PC-9 (cell line): ENCODE measurements at regions not wholly inside any gene's neighbourhood (a gene's known extent, or its start where the extent isn't known, plus 50 kb on each side); places are given as distances from the start of the nearest gene placed in this dataset.

Experiments
- EZH2 ChIP-seq: fragments of 200-600 bp; sonication (generic); IDR thresholded peaks from 2 replicates; pipeline ENCODE4 v1.8.0; 2017; ENCODE audit warnings: antibody characterized with exemption, low read depth
- TF ChIP-seq, protein P1 (sequence below): fragments of 200-600 bp; sonication (generic); conservative IDR thresholded peaks from 2 replicates; pipeline ENCODE4 v1.6.1; 2017; ENCODE audit warnings: mixed run types, antibody characterized with exemption, mild to moderate bottlenecking, moderate library complexity

DNA sequence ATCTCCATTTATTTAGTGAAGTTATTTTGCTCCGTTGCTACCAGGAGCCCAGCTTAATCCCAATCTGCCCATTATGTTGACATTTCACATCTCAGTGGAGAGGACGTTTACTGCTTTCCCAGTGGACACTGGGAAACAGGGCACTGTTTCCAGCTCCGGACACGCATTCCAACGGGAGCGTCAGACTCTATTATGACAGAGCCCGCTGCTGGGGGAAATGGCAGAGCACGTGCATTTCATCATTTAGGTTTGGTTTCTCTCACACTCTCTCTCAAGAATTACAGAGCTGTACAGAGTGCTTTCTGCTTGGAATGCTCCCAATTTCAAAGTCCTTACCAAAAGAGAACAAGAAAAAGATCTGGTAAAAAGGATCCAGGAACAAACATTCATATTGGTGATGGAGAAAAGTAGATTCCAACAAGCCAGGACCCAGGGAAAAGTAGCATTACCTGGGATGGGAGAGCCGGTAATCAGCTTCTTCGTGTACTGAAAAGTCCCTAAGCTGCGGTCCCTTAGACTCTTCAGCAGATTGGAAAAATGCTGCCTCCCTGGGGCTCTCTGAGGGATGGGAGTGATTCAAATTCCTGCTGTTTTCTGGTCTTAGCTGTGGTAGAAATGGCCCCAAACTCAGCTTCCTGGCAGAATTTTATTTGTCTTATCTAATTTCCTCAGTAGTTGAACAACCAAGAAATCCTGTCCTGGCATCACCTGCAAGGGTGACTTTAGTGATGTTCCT is 136.0 kb upstream of the THBS1 start:
- TF ChIP-seq, protein P1, sequence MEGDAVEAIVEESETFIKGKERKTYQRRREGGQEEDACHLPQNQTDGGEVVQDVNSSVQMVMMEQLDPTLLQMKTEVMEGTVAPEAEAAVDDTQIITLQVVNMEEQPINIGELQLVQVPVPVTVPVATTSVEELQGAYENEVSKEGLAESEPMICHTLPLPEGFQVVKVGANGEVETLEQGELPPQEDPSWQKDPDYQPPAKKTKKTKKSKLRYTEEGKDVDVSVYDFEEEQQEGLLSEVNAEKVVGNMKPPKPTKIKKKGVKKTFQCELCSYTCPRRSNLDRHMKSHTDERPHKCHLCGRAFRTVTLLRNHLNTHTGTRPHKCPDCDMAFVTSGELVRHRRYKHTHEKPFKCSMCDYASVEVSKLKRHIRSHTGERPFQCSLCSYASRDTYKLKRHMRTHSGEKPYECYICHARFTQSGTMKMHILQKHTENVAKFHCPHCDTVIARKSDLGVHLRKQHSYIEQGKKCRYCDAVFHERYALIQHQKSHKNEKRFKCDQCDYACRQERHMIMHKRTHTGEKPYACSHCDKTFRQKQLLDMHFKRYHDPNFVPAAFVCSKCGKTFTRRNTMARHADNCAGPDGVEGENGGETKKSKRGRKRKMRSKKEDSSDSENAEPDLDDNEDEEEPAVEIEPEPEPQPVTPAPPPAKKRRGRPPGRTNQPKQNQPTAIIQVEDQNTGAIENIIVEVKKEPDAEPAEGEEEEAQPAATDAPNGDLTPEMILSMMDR, result no peak
- TF ChIP-seq EZH2, result no peak
